ENCODE measurements at regions not wholly inside any gene's neighbourhood (a gene's known extent, or its start where the extent isn't known, plus 50 kb on each side); places are given as distances from the start of the nearest gene placed in this dataset.

DNA sequence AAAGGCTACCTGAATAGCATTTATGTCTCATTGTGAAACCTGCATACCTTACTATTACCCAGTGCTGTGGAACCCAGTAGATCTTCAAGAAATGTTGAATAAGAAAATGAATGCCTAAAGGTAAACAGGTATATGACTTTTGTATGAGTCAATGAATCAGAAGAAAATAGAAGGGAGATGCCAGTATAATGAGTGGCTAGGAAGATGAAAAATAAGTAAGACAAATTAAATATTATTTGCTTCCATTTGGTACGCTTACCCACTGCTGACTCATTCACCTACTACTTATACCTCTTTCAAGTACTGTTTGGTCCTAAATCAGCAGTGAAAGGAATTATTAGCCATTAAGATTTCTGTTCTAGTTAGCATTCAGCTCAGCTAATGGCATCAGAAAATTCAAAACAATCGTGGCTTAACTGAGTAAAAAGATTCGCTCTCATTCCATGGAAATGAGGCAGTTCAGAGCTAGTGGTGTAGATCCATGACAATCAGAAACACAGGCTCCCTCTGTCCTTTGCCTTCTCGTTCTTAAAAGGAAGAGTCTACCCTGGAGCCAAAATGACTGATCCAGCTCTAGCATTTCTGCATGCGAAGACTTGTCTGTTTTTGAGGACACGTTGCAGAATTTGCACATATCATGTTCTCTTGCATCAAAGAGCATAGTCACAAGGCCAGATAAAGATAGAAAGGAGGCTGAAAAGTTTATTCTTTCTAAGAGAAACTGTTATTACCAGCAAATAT is 705.8 kb upstream of the USP15 start:
- peaks cover 5% of the 10 kb centered on the region for H3K27me3 ChIP-seq (ENCODE audit: insufficient read depth, low read length, poor library complexity, severe bottlenecking)
- no peaks in the 10 kb centered on the region for H3K36me3 ChIP-seq (ENCODE audit: insufficient read depth, low read length)
- no peak overlapping the region for H3K4me3 ChIP-seq (ENCODE audit: low read length, poor library complexity, severe bottlenecking)
- no peaks in the 10 kb centered on the region for H3K79me2 ChIP-seq (ENCODE audit: insufficient read depth, low read length)
- H3K9me2 ChIP-seq (replicated peaks; ENCODE audit: low read depth, low read length): no peaks in the 10 kb centered on the region
- H3F3A ChIP-seq (ENCODE audit: low read depth): no peaks in the 10 kb centered on the region
- no peak overlapping the region for H3K4me2 ChIP-seq (ENCODE audit: low read depth, low read length, poor library complexity, severe bottlenecking)
- TF ChIP-seq, protein P1, sequence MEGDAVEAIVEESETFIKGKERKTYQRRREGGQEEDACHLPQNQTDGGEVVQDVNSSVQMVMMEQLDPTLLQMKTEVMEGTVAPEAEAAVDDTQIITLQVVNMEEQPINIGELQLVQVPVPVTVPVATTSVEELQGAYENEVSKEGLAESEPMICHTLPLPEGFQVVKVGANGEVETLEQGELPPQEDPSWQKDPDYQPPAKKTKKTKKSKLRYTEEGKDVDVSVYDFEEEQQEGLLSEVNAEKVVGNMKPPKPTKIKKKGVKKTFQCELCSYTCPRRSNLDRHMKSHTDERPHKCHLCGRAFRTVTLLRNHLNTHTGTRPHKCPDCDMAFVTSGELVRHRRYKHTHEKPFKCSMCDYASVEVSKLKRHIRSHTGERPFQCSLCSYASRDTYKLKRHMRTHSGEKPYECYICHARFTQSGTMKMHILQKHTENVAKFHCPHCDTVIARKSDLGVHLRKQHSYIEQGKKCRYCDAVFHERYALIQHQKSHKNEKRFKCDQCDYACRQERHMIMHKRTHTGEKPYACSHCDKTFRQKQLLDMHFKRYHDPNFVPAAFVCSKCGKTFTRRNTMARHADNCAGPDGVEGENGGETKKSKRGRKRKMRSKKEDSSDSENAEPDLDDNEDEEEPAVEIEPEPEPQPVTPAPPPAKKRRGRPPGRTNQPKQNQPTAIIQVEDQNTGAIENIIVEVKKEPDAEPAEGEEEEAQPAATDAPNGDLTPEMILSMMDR (conservative IDR thresholded peaks at IDR 0.05; ENCODE audit: low read length): no peak
- no peak for TF ChIP-seq EZH2phosphoT487 (IDR thresholded peaks at IDR 0.05; ENCODE audit: borderline replicate concordance)
- no peaks in the 10 kb centered on the region for H3K9me3 ChIP-seq (ENCODE audit: insufficient read depth, low read depth, low read length)
- H3K4me1 ChIP-seq (ENCODE audit: insufficient read depth, low read length, poor library complexity, severe bottlenecking): no peaks in the 10 kb centered on the region
- no peak overlapping the region for H2AFZ ChIP-seq (ENCODE audit: low read length)
- no peak overlapping the region for H3K9ac ChIP-seq (ENCODE audit: low read depth, low read length, poor library complexity, severe bottlenecking)
- H4K20me1 ChIP-seq (ENCODE audit: insufficient read depth, low read length, poor library complexity, severe bottlenecking): no peaks in the 10 kb centered on the region

DNA sequence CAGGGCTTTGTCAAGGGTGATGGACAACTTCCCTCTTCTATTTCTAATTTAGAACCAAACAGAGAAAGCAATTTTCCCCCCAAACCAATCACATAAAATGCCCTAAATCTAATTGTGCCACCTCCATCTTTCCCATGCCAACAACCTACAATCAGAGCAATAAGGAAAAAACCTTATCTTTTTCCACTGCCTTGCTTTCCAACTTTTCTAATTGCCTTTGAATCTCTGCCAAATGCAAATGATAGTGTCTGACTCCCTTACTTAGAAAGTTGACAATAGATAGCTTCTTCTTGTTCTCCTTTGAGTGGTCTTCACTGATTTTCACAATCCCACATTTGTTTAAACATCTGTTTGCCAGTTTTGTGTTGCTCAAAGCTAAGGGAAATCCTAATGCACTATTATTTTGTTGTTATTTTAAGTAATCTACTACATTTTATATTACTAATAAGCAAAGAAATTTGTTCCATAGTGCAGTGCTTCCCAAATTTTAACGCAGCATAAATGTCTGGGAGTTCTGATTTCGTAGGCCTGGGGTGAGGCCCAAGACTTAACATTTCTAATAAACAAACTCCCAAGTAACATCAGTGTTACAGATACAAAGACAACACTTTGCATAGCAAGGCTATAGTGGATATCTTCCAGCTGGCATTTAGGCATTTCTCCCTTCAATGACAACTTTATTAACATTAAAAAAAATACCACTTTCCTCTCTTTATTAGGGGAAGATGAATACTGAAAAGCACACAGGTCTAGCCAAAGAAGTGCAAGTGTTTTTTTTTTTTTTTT is 696.3 kb upstream of the USP15 start:
- no peaks in the 10 kb centered on the region for H3K36me3 ChIP-seq (ENCODE audit: insufficient read depth, low read length)
- no peaks in the 10 kb centered on the region for H3K9me2 ChIP-seq (replicated peaks; ENCODE audit: low read depth, low read length)
- no peak overlapping the region for H3K4me3 ChIP-seq (ENCODE audit: low read length, poor library complexity, severe bottlenecking)
- H3K27me3 ChIP-seq (ENCODE audit: insufficient read depth, low read length, poor library complexity, severe bottlenecking): no peaks in the 10 kb centered on the region
- no peaks in the 10 kb centered on the region for H3K4me1 ChIP-seq (ENCODE audit: insufficient read depth, low read length, poor library complexity, severe bottlenecking)
- H3F3A ChIP-seq (ENCODE audit: low read depth): no peaks in the 10 kb centered on the region
- no peaks in the 10 kb centered on the region for H3K9me3 ChIP-seq (ENCODE audit: insufficient read depth, low read depth, low read length)
- H3K79me2 ChIP-seq (ENCODE audit: insufficient read depth, low read length): no peaks in the 10 kb centered on the region
- H2AFZ ChIP-seq (ENCODE audit: low read length): no peak overlapping the region
- no peaks in the 10 kb centered on the region for H4K20me1 ChIP-seq (ENCODE audit: insufficient read depth, low read length, poor library complexity, severe bottlenecking)
- TF ChIP-seq, protein P1 (conservative IDR thresholded peaks at IDR 0.05; ENCODE audit: low read length): no peak
- H3K9ac ChIP-seq (ENCODE audit: low read depth, low read length, poor library complexity, severe bottlenecking): no peak overlapping the region
- no peak overlapping the region for H3K4me2 ChIP-seq (ENCODE audit: low read depth, low read length, poor library complexity, severe bottlenecking)

GRCh38 chr12:61564466-61564865 is 695.7 kb upstream of the USP15 start:
- Histone ChIP-seq H3K9ac (ENCODE audit: low read depth, low read length, poor library complexity, severe bottlenecking) (no peak overlapping the region), H3K4me1 (ENCODE audit: insufficient read depth, low read length, poor library complexity, severe bottlenecking) (no peaks in the 10 kb centered on the region), H3K9me3 (ENCODE audit: insufficient read depth, low read depth, low read length) (no peaks in the 10 kb centered on the region), H3K9me2 (replicated peaks; ENCODE audit: low read depth, low read length) (no peaks in the 10 kb centered on the region), H2AFZ (ENCODE audit: low read length) (no peak overlapping the region), H3K4me3 (ENCODE audit: low read length, poor library complexity, severe bottlenecking) (no peak overlapping the region), H3K27me3 (ENCODE audit: insufficient read depth, low read length, poor library complexity, severe bottlenecking) (no peaks in the 10 kb centered on the region), H3F3A (ENCODE audit: low read depth) (no peaks in the 10 kb centered on the region), H3K36me3 (ENCODE audit: insufficient read depth, low read length) (no peaks in the 10 kb centered on the region), H4K20me1 (ENCODE audit: insufficient read depth, low read length, poor library complexity, severe bottlenecking) (no peaks in the 10 kb centered on the region), H3K4me2 (ENCODE audit: low read depth, low read length, poor library complexity, severe bottlenecking) (no peak overlapping the region), H3K79me2 (ENCODE audit: insufficient read depth, low read length) (no peaks in the 10 kb centered on the region)
- TF ChIP-seq, protein P1 (conservative IDR thresholded peaks at IDR 0.05; ENCODE audit: low read length): no peak
- TF ChIP-seq EZH2phosphoT487 (IDR thresholded peaks at IDR 0.05; ENCODE audit: borderline replicate concordance): no peak

Measured in Loucy (cell line).